ENCODE measurements at regions not wholly inside any gene's neighbourhood (a gene's known extent, or its start where the extent isn't known, plus 50 kb on each side); places are given as distances from the start of the nearest gene placed in this dataset.

- H3K27me3 ChIP-seq = no peaks in the 10 kb centered on the region
- no peaks in the 10 kb centered on the region for H3K4me1 ChIP-seq
- H3K4me3 ChIP-seq (ENCODE audit: low read depth, low read length) = no peak overlapping the region
- no peak for TF ChIP-seq CTCF (IDR thresholded peaks at IDR 0.05; ENCODE audit: low read depth, low read length)
- DNase-seq = no peak
- H3K9me3 ChIP-seq = no peaks in the 10 kb centered on the region
- no peaks in the 10 kb centered on the region for H3K36me3 ChIP-seq
These were observed 162.8 kb downstream of the OSR1 start for GRCh38 chr2:19195661-19196060.

GRCh38 chr2:19189391-19189790 lies 169.0 kb downstream of the OSR1 start:
- H3K9me3 ChIP-seq = no peaks in the 10 kb centered on the region
- no peaks in the 10 kb centered on the region for H3K4me1 ChIP-seq
- H3K27me3 ChIP-seq = no peaks in the 10 kb centered on the region
- DNase-seq = no peak
- no peaks in the 10 kb centered on the region for H3K36me3 ChIP-seq
- H3K4me3 ChIP-seq (ENCODE audit: low read depth, low read length) = no peak overlapping the region
- TF ChIP-seq CTCF (IDR thresholded peaks at IDR 0.05; ENCODE audit: low read depth, low read length) = no peak

GRCh38 chr2:19187323-19188020 lies 171.0 kb downstream of the OSR1 start:
- Histone ChIP-seq H3K4me1 (no peaks in the 10 kb centered on the region), H3K27me3 (no peaks in the 10 kb centered on the region), H3K4me3 (ENCODE audit: low read depth, low read length) (no peak overlapping the region), H3K36me3 (no peaks in the 10 kb centered on the region), H3K9me3 (no peaks in the 10 kb centered on the region)
- no peak for DNase-seq
- no peak for TF ChIP-seq CTCF (IDR thresholded peaks at IDR 0.05; ENCODE audit: low read depth, low read length)

GRCh38 chr2:19185086-19185485 lies 173.3 kb downstream of the OSR1 start:
- Histone ChIP-seq H3K27me3 (no peaks in the 10 kb centered on the region), H3K9me3 (no peaks in the 10 kb centered on the region), H3K4me1 (no peaks in the 10 kb centered on the region), H3K36me3 (no peaks in the 10 kb centered on the region), H3K4me3 (ENCODE audit: low read depth, low read length) (no peak overlapping the region)
- no peak for DNase-seq
- no peak for TF ChIP-seq CTCF (IDR thresholded peaks at IDR 0.05; ENCODE audit: low read depth, low read length)

- Histone ChIP-seq H3K36me3 (no peaks in the 10 kb centered on the region), H3K4me1 (no peaks in the 10 kb centered on the region), H3K9me3 (no peaks in the 10 kb centered on the region), H3K4me3 (ENCODE audit: low read depth, low read length) (no peak overlapping the region), H3K27me3 (no peaks in the 10 kb centered on the region)
- no peak for TF ChIP-seq CTCF (IDR thresholded peaks at IDR 0.05; ENCODE audit: low read depth, low read length)
- no peak for DNase-seq
These were observed 180.2 kb downstream of the OSR1 start for GRCh38 chr2:19178175-19178574.

- no peak for TF ChIP-seq CTCF (IDR thresholded peaks at IDR 0.05; ENCODE audit: low read depth, low read length)
- no peak overlapping the region for H3K4me3 ChIP-seq (ENCODE audit: low read depth, low read length)
- H3K4me1 ChIP-seq = no peaks in the 10 kb centered on the region
- H3K9me3 ChIP-seq = no peaks in the 10 kb centered on the region
- no peaks in the 10 kb centered on the region for H3K27me3 ChIP-seq
- H3K36me3 ChIP-seq = no peaks in the 10 kb centered on the region
- no peak for DNase-seq
These were observed 181.4 kb downstream of the OSR1 start for GRCh38 chr2:19176977-19177376.

Data from BE2C (cell line).